HepG2 (cell line): ENCODE measurements at regions not wholly inside any gene's neighbourhood (a gene's known extent, or its start where the extent isn't known, plus 50 kb on each side); places are given as distances from the start of the nearest gene placed in this dataset.

Experiments
- AHDC1 ChIP-seq: sonication (generic); formaldehyde crosslinking; IDR thresholded peaks from 2 replicates; pipeline ENCODE4 v1.5.1; 2020; ENCODE audit warnings: mild to moderate bottlenecking, missing genetic modification reagents, borderline replicate concordance
- ATF4 ChIP-seq, 2 experiments: fragments of 450-650 bp in 1 of 2; sonication (generic) in 1 of 2; formaldehyde crosslinking; IDR thresholded peaks; 2 replicates each; pipeline versions ENCODE4 v1.5.0 to v1.8.0; 2020 to 2022; ENCODE audit warnings: mild to moderate bottlenecking in 1 of 2, missing genetic modification reagents in 1 of 2
- HNF1A ChIP-seq, 2 experiments: sonication (generic) in 1 of 2; formaldehyde crosslinking in 1 of 2; IDR thresholded peaks; 2 replicates each; pipeline versions ENCODE4 v1.4.0 to v1.6.1; 2016 to 2020; ENCODE audit warnings: borderline replicate concordance in 1 of 2, low read depth in 1 of 2, mild to moderate bottlenecking in 1 of 2, missing genetic modification reagents in 1 of 2
- MED1 ChIP-seq: sonication (generic); formaldehyde crosslinking; IDR thresholded peaks from 2 replicates; pipeline ENCODE4 v1.4.0; 2020; ENCODE audit warnings: missing genetic modification reagents
- PHF20 ChIP-seq: sonication (generic); formaldehyde crosslinking; IDR thresholded peaks from 2 replicates; pipeline ENCODE4 v1.5.0; 2020; ENCODE audit warnings: mild to moderate bottlenecking, missing genetic modification reagents
- RFX5 ChIP-seq: IDR thresholded peaks from 2 replicates; pipeline ENCODE4 v1.6.1; 2011; ENCODE audit warnings: low read depth, low read length, improper control_type of control experiment
- THAP8 ChIP-seq: sonication (generic); formaldehyde crosslinking; IDR thresholded peaks from 2 replicates; pipeline ENCODE4 v1.5.1; 2020; ENCODE audit warnings: missing genetic modification reagents, mild to moderate bottlenecking, borderline replicate concordance
- ZNF335 ChIP-seq: sonication (generic); formaldehyde crosslinking; IDR thresholded peaks from 2 replicates; pipeline ENCODE4 v1.4.0; 2020; ENCODE audit warnings: missing genetic modification reagents
- ZNF564 ChIP-seq: sonication (generic); formaldehyde crosslinking; IDR thresholded peaks from 2 replicates; pipeline ENCODE4 v1.8.1; 2023; ENCODE audit warnings: mild to moderate bottlenecking, missing genetic modification reagents
- ZNF7 ChIP-seq: IDR thresholded peaks from 2 replicates; pipeline ENCODE4 v1.6.1; 2016; ENCODE audit warnings: missing biosample characterization, missing genetic modification reagents
- ZNF766 ChIP-seq: sonication (generic); formaldehyde crosslinking; IDR thresholded peaks from 2 replicates; pipeline ENCODE4 v1.5.0; 2020; ENCODE audit warnings: missing genetic modification reagents, borderline replicate concordance
- ZNF790 ChIP-seq: sonication (generic); formaldehyde crosslinking; IDR thresholded peaks from 2 replicates; pipeline ENCODE4 v1.8.0; 2022; ENCODE audit warnings: missing genetic modification reagents, mild to moderate bottlenecking, borderline replicate concordance

- TF ChIP-seq ZNF766 (CRISPR knock-in tag), result peak; percentile 54; the same call in 1 of the 2 replicates
- 0 out of 2 replicates have a peak, but pooled peaks have one; percentile 26 for TF ChIP-seq PHF20 (CRISPR knock-in tag)
- TF ChIP-seq ATF4 (CRISPR knock-in tag; IDR thresholded peaks at IDR 0.05), result peak in 1 of 2 experiments; percentile 52; a peak in 1 of 4 replicates
- peak; percentile 92 for TF ChIP-seq MED1 (CRISPR knock-in tag)
- TF ChIP-seq AHDC1 (CRISPR knock-in tag), result peak; percentile 82
- TF ChIP-seq ZNF335 (CRISPR knock-in tag), result peak; percentile 92
- TF ChIP-seq ZNF564 (CRISPR knock-in tag), result peak; percentile 35; the same call in 1 of the 2 replicates
- no peak; the same call in 1 of the 2 replicates for TF ChIP-seq RFX5
- TF ChIP-seq HNF1A (IDR thresholded peaks at IDR 0.05; ENCODE audit: low read depth), result no peak; the same call in 1 of the 2 replicates
- TF ChIP-seq HNF1A (CRISPR knock-in tag; IDR thresholded peaks at IDR 0.05; ENCODE audit: borderline replicate concordance), result peak; percentile 75; the same call in 1 of the 2 replicates
- 0 out of 2 replicates have a peak, but pooled peaks have one; percentile 69 for TF ChIP-seq ZNF790
- TF ChIP-seq ZNF7 (CRISPR knock-in tag), result no peak
- no peak for TF ChIP-seq THAP8 (CRISPR knock-in tag)
These were observed 111.1 kb upstream of the ARHGAP5 start (continued) for GRCh38 chr14:31965735-31966598.
